ENCODE measurements at regions not wholly inside any gene's neighbourhood (a gene's known extent, or its start where the extent isn't known, plus 50 kb on each side); places are given as distances from the start of the nearest gene placed in this dataset.

- TF ChIP-seq, protein P1, sequence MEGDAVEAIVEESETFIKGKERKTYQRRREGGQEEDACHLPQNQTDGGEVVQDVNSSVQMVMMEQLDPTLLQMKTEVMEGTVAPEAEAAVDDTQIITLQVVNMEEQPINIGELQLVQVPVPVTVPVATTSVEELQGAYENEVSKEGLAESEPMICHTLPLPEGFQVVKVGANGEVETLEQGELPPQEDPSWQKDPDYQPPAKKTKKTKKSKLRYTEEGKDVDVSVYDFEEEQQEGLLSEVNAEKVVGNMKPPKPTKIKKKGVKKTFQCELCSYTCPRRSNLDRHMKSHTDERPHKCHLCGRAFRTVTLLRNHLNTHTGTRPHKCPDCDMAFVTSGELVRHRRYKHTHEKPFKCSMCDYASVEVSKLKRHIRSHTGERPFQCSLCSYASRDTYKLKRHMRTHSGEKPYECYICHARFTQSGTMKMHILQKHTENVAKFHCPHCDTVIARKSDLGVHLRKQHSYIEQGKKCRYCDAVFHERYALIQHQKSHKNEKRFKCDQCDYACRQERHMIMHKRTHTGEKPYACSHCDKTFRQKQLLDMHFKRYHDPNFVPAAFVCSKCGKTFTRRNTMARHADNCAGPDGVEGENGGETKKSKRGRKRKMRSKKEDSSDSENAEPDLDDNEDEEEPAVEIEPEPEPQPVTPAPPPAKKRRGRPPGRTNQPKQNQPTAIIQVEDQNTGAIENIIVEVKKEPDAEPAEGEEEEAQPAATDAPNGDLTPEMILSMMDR (IDR thresholded peaks at IDR 0.05) = no peak
- TF ChIP-seq POLR2A (IDR thresholded peaks at IDR 0.05) = no peak
Measured at GRCh38 chr5:87115839-87116364, 151.8 kb upstream of the RASA1 start.
